ENCODE measurements at regions not wholly inside any gene's neighbourhood (a gene's known extent, or its start where the extent isn't known, plus 50 kb on each side); places are given as distances from the start of the nearest gene placed in this dataset.

- in situ Hi-C loops (cut with MboI) (no loop called here), intact Hi-C loops (cut with micrococcal nuclease) (no loop called here)
- no peak for FAIRE-seq
- no peak for TF ChIP-seq ZNF609 (CRISPR knock-in tag; IDR thresholded peaks at IDR 0.05; ENCODE audit: borderline replicate concordance)
- 0 out of 6 replicates have a peak, but pooled peaks of 1 of the 3 experiments have one; percentile 22 for TF ChIP-seq CTCF (IDR thresholded peaks at IDR 0.05 in 2 of 3, conservative IDR thresholded peaks at IDR 0.05 in 1 of 3; ENCODE audit: insufficient read depth in 2 of 3, low read depth in 1 of 3, low read length in 3 of 3)
- Histone ChIP-seq H3K9me3 (replicated peaks; ENCODE audit: control insufficient read depth, insufficient read depth, low read depth, low read length) (no peaks in the 10 kb centered on the region), H3K79me2 (ENCODE audit: control insufficient read depth, insufficient read depth, low read length) (no peaks in the 10 kb centered on the region), H3K4me3 (no peak overlapping the region), H3K4me1 (replicated peaks in 1 of 2; ENCODE audit: control insufficient read depth in 2 of 2, insufficient read depth in 2 of 2, low read length in 2 of 2) (peaks cover 0 to 10% of the 10 kb centered on the region in 2 experiments; a peak in 1 of 5 replicates), H3K4me2 (ENCODE audit: insufficient read depth, low read length) (no peak overlapping the region), H3K9ac (ENCODE audit: insufficient read depth in 1 of 2, low read depth in 2 of 2, low read length in 2 of 2) (no peak overlapping the region), H3K9me1 (ENCODE audit: control insufficient read depth, insufficient read depth, low read length) (no peaks in the 10 kb centered on the region), H3K36me3 (ENCODE audit: control insufficient read depth, insufficient read depth, low read length) (no peaks in the 10 kb centered on the region), H2AFZ (ENCODE audit: low read depth, low read length) (no peak overlapping the region), H3K27ac (ENCODE audit: extremely low read depth, low read depth, low read length) (no peak overlapping the region), H3K27me3 (ENCODE audit: control insufficient read depth in 2 of 2, insufficient read depth in 2 of 2, low read length in 2 of 2) (peaks cover 40 to 88% of the 10 kb centered on the region in 2 experiments), H4K20me1 (replicated peaks; ENCODE audit: control insufficient read depth, insufficient read depth, low read length) (peaks cover 23% of the 10 kb centered on the region)
- DNase-seq (ENCODE audit: extremely low read depth in 1 of 4, low spot score in 3 of 4), result peak in 1 of 4 experiments; percentile 31
- POLR2A ChIA-PET, result interaction anchor here (0.9 kb wide), 1 partner anchor 15 kb away, joined by 3 read pairs; no protein-coding TSS in a partner anchor
- WGBS (ENCODE audit: insufficient coverage, low coverage, missing lambda C conversion rate), result 0% methylated on average over 5 of the region's 5 CpGs
- no peak for ATAC-seq
- CTCF ChIA-PET (ENCODE audit: low intra/inter-chr PET ratio), result interaction anchor here (1.0 kb wide), 1 partner anchor 448 kb away, joined by 3 read pairs; no protein-coding TSS in a partner anchor
- BruUV-seq (replicated peaks), result no TSS peak
Observed at GRCh38 chr1:38129473-38129872, 82.9 kb upstream of the POU3F1 start.

Data from K562 (cell line).